ENCODE measurements at regions not wholly inside any gene's neighbourhood (a gene's known extent, or its start where the extent isn't known, plus 50 kb on each side); places are given as distances from the start of the nearest gene placed in this dataset.
"Not testable (repeated sequence)": the region's sequence is repeated elsewhere in the genome, so short reads cannot be mapped to it uniquely, and the experiment has no call there.

DNA sequence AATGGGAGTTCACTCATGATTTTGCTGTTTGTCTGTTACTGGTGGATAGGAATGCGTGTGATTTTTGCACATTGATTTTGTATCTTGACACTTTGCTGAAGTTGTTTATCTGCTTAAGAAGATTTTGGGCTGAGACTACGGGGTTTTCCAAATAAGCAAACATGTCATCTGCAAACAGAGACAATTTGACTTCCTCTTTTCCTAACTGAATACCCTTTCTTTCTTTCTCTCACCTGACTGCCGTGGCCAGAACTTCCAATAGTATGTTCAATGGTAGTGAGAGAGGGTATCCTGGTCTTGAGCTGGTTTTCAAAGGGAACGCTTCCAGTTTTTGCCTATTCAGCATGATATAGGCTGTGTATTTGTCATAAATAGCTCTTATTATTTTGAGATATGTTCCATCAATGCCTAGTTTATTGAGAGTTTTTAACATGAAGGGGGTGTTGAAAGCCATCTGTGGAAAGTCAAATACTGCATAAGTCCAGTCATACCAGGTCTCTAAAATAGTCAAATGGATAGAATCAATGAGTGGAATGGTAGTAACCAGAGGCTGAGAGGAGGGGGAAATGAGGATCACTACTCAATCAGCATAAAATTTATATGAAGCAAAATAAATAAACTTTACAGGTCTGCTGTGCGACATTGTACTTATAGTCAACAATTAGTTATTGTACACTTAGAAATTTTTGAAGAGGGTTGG, 610.4 kb upstream of the ADGRB3 start:
- DNase-seq (ENCODE audit: low read depth) = no peak

DNA sequence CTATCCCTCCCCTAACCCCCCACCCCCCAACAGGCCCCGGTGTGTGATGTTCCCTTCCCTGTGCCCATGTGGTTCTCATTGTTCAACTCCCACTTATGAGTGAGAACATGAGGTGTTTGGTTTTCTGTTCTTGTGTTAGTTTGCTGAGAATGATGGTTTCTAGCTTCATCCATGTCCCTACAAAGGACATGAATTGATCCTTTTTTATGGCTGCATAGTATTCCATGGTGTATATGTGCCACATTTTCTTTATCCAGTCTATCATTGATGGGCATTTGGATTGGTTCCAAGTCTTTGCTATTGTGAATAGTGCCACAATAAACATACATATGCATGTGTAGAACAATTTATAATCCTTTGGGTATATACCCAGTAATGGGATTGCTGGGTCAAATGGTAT, 612.1 kb upstream of the ADGRB3 start:
- DNase-seq (ENCODE audit: low read depth) = not testable (repeated sequence)

DNA sequence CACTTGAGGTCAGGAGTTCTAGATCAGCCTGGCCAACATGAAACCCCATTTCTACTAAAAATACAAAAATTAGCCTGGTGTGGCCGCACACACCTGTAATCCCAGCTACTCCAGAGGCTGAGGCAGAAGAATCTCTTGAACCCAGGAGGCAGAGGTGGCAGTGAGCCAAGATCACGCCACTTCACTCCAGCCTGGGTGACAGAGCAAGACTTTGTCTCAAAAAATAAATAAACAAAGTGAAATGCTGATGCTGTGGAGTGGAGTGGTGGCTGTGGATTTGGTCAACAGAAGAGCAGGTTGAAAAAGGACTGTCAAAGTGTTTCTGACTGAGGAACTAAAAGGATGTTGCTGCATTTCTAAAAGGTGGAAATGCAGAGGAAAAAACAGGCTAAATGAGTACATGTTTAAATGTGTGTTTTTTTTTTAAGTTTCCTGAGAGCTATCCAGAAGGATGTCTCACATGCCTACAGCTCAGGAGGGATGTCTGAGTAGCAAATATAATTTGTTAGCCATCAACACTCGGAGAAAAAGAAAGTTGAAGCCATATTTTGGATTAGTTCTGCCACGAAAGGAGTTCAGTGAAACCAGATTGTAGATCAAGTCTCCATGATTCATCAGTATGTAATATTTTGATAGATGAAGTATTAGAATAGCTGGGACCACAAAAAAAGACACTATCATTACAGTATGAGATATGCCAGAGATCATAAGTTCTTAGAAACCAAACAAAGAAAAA, 621.1 kb upstream of the ADGRB3 start:
- DNase-seq (ENCODE audit: low read depth) = no peak

DNA sequence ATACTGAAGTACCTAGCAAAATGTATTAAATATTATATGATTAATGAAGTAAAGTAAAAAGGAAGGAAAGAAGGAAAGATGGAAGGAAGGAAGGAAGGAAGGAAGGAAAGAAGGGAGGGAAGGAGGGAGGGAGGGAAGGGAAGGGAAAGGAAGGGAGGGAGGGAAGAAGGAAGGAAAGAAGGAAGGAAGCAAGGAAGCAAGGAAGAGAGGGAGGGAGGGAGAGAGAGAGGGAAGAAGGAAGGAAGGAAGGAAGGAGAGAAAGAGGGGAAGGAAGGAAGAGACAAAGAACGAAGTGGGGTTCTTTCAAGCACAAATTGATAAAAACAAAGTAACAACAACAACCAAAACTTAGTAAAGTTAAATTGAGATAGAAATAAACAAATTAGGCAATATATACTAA, 622.3 kb upstream of the ADGRB3 start:
- no peak for DNase-seq (ENCODE audit: low read depth)

DNA sequence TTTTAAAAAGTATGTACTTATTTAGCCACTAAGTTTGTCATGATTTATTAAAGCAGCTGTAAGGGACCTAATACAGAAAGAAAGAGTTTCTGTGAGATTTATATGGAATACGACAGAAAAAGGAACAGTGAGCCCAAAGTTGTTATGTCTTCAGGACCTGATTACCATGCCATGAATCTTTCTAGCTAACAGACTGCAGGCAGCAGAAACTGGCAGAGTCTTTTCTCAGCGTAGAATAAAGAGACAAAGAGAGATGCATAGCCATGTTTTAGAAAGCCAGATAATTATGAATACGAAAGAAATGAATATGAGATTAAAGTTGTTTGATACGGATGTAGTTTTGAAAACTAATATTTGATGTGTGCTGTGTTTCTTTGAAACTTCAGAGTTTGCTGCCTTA, 624.1 kb upstream of the ADGRB3 start:
- no peak for DNase-seq (ENCODE audit: low read depth)

DNA sequence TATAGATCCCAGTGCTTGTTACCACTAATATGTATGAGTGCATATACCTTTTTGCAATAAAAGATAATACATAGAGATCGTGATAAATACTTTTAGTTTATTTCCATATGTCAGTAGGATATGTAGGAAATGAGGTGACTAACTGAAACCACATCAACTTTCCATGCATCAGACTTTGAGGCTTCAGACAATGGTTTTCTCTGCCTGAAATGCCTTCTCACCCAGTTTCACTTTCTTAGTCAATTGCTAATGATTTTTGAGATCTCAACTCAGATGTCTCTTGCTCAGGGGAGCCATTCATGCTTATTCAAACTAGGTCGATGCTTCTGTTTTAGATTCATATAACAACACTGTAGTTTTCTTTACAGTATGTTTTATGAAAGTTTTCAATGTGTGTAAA, 626.6 kb upstream of the ADGRB3 start:
- DNase-seq (ENCODE audit: low read depth) = no peak

DNA sequence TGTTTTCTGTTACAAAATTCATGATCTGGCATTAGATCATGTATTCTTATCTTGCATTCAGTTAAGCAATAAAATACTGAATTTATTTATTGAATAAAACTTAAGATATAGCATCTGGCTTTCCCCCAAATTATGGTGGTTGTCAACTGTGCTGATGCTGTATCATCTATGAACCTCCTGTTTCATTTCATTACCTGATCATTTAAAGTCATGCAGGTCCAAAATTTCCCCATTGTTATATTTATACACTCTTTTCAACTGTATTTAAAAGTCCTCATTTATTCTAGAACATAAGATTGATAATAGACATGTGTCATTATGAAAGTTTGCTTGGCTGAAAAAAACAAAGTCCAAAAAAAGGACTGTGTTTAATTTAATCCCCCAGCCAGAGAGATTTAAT, 627.4 kb upstream of the ADGRB3 start:
- no peak for DNase-seq (ENCODE audit: low read depth)

DNA sequence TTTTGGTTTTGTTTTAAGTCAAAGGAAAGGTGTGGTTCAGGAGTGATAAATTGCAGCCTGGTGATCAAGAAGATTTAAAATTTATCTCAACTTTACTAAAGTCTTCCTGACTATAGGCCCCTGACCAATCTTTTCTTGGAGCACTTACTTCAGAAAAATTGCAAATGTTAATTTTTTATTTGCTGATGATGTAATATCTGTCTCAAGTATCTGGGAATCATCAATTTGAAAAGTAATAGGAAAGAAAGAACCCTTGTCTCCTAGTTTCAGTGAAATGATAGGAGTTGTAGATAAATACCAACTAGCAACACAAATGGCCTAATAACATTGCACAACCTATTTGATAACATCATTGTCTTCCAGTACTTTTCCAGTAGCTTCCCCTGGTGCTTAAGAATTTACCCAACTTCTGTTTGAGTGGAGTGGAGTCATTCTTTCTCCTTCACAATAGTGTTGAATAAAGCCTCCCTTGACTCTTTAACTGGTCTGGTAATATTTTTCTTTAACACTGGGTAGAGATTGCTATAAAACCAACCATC, 648.3 kb upstream of the ADGRB3 start:
- DNase-seq (ENCODE audit: low read depth) = no peak

DNA sequence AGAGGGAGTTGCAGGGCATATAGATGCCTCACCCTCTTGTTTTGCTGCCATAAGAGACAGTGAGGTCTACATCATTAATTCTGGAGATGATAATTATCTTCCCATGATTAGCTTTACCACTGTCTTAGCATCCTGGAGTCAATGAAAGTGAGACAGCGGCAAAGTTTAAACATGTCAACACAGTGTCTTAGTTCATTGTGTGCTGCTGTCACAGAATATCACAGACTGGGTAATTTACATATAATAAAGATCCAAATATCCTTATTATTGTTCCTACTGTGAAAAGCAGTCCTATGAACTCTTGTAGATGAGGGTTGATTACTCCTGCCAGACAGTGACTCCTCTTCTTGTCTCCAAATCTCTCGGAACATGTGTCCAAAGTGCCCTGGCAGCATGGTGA, 658.6 kb upstream of the ADGRB3 start:
- DNase-seq (ENCODE audit: low read depth) = no peak

DNA sequence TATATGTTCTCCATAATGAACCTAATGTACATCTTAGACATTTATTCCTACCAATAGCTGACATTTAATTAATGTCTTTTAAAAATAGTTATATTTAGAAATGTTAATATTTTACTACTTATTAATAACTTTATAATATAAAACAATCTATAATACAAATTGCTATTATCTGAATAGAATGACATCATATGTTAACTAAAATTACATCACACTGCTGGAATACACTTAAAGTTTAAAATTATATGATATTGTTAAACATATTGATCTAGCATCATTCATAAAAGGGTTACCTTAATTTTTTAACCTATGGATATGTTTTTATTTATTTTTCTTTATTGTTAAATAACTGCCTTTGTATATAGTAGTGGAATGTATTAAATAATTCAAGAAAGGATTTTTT, 660.2 kb upstream of the ADGRB3 start:
- no peak for DNase-seq (ENCODE audit: low read depth)

DNA sequence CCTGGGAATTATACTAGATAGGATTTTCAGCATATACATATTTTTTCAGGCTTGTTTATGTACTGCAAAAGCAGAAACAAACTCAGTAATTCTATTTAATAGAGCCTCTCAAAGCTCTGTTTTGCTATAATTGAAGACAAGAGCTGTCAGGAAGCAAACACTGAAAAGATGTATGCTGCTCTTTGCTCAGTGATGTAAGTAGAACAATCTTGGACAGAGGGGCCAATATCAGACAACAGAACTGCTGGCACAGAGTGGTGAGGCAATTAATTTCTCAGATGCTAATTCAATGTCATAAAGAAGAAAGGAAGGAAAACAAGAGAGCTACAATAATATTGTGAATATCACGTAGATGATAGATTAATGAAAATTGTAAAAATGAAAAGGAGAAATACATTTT, 663.3 kb upstream of the ADGRB3 start:
- no peak for DNase-seq (ENCODE audit: low read depth)

DNA sequence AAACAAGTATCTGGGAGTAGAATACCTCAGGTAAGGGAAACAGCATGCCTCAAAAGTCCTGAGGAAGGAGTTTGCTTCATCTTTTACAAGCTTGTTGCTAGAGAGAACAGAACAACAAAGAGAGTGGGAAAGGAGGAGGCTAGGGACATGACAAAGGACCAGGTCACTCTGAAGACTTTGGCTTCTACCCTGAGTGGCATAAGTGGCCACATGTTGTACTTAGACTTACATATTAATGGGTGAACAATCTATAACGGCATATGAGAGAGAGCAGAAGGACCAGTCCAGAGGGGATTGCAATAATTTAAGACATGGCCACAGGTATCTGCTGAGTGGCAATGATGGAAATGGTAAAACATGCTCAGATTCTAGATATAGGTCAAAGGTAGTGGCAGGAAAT, 668.3 kb upstream of the ADGRB3 start:
- no peak for DNase-seq (ENCODE audit: low read depth)

DNA sequence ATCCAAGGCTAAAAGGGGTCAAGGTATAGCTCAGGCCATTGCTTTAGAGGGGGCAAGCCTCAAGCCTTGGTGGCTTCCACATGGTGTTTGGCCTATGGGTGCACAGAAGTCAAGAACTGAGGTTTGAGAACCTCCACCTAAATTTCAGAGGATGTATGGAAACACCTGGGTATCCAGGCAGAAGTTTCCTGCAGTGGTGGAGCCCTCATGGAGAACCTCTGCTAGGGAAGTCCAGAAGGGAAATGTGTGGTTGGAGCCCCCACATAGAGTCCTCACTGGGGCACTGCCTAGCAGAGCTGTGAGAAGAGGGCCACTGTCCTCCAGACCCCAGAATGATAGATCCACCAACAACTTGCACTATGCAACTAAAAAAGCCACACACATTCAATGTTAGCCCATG, 678.7 kb upstream of the ADGRB3 start:
- no peak for DNase-seq (ENCODE audit: low read depth)

DNA sequence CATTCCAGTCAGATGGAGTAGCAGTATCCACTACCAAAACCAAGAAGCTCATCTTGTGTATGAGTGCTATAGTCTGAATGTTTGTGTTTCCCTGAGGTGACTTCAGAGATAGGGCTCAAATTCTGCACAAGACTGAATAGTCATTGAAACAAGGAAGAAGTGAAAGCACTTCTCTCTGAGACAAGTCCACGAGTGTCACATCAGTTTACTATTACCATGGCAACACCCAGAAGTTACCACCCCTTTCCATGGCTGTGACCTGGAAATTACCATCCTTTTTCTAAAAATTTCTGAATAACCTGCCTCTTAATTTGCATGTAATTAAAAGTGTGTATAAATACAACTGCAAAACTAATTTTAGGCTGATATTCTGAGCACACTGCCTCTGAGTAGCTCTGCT, 682.1 kb upstream of the ADGRB3 start:
- DNase-seq (ENCODE audit: low read depth) = no peak

DNA sequence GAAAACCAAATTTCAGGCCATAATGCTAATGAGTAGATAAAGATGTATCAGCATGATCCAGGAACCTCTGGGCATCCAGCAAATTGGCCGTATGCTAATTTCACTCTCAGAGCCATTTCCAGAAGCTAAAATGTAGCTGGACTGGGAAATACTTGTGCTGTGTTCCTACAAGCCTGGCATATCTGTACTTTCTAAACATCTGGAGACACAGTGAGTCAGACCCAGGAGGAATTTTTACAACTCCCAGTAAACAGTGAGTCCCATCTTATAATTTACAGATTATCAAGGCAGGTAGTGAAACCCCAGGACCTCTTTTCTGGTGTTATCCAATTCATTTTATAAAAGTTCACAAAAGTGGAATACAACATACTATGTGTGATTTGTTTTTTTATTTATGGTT, 683.0 kb upstream of the ADGRB3 start:
- DNase-seq (ENCODE audit: low read depth) = no peak

DNA sequence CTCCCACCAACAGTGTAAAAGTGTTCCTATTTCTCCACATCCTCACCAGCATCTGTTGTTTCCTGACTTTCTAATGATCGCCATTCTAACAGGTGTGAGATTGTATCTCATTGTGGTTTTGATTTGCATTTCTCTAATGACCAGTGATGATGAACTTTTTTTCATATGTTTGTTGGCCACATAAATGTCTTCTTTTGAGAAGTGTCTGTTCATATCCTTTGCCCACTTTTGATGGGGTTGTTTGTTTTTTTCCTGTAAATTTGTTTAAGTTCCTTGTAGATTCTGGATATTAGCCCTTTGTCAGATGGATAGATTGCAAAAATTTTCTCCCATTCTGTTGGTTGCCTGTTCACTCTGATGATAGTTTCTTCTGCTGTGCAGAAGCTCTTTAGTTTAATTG, 687.3 kb upstream of the ADGRB3 start:
- not testable (repeated sequence) for DNase-seq (ENCODE audit: low read depth)

DNA sequence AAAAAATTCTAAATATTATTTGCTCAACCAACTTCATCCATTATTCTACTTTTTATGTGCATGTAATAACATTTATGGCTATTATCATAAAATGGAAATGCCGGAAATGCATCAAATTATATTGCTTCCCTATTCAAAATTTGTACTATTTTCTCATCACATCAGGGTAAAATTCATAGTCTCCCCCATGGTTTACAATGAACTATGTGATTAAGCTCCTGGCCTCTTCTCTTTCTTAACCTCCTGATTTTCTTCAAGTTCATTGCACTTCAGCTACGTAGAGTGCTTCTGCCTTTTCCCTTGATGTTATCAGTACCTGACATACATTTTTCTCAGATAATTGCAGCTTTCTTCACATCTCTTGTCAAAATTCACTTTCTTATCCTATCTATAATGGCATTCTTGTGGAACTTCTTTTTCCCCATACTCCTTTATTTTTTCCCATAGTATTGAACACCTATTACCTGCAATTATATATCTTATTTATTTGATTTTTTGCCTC, 699.1 kb upstream of the ADGRB3 start:
- DNase-seq (ENCODE audit: low read depth) = no peak

DNA sequence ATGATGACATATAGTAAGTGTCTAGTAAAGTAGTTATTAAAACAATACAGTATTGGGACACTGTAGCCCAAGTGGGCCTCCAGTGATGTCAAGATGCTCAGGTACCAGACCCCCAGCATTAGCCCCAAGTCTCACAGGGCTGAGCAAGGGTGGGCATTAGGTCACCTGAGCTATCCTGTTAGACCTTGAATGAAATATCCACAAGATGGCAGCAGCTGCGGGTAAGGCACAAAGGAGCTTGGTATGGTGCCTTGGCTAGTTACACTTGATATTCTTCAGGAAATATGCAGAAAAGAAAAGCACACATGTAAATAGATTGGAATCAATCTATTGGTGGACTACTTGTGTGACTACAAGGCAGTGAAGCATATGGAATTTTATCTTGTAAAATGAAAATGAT, 701.8 kb upstream of the ADGRB3 start:
- DNase-seq (ENCODE audit: low read depth) = no peak

DNA sequence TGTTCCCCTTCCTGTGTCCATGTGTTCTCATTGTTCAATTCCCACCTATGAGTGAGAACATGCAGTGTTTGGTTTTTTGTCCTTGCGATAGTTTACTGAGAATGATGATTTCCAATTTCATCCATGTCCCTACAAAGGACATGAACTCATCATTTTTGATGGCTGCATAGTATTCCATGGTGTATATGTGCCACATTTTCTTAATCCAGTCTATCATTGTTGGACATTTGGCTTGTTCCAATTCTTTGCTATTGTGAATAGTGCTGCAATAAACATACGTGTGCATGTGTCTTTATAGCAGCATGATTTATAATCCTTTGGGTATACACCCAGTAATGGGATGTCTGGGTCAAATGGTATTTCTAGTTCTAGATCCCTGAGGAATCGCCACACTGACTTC, 712.5 kb upstream of the ADGRB3 start:
- DNase-seq (ENCODE audit: low read depth) = not testable (repeated sequence)

DNA sequence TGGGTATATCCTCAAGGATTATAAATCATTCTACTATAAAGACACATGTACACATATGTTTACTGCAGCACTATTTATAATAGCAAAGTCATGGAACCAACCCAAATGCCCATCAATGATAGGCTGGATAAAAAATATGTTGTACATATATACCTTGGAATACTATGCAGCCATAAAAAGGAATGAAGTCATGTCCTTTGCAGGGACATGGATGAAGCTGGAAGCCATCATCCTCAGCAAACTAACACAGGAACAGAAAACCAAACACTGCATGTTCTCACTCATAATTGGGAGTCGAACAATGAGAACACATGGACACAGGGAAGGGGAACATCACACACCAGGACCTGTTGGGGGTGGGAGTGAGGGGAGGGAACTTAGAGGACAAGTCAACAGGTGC, 715.0 kb upstream of the ADGRB3 start:
- not testable (repeated sequence) for DNase-seq (ENCODE audit: low read depth)

DNA sequence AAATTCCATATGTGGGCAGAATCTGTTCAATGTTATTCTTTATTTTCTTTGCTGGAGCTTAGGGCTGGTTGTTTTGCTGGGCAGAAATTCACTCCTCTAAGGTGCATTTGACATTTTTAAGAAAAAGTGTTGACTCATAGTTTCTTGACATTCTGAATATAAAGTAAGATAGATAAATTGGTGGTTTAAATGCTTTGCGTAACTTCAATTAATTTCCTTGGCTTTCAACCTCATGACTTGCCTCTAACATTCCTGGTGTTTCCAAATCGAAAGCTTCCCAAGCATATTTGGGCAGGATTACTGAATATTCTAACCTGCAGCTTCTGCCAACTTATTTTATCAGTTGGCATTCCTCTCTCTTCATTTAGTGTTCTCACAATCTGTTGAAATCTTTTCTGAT, 718.7 kb upstream of the ADGRB3 start:
- DNase-seq (ENCODE audit: low read depth) = no peak

DNA sequence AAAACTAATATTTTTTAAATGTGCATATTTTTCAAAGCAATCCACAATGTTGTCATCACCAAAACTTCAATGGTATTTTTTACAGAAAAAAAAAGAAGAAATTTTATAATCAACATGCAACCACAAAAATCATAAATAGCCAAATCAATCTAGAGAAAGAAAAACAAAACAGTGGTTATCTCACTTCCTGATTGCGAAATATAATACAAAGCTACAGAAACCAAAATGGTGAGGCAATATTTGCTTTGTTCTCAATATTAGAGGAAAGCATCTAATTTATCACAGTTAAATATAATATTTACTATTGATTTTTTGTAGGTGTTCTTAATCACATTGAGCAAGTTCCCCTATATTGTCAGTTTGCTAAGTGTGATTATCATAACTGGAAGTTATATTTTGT, 720.7 kb upstream of the ADGRB3 start:
- no peak for DNase-seq (ENCODE audit: low read depth)

DNA sequence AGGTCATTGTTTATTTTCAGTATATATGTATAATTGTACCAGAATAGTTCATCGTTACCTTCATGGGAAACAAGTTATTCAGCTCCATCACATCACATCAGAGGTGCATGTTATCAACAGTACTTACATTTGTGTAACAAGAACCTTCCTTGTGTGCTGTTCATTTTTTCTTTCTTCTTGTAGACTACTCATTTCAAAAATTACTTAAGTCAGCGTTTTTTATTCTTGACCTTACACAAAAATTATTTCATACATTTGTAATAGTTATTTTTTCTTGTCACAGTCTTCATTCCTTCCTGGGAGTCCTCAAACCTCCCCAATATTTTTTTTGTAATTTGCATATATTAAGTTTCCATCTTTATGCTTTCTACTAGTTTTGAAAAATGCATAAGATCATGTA, 725.7 kb upstream of the ADGRB3 start:
- no peak for DNase-seq (ENCODE audit: low read depth)

Data from forelimb muscle (tissue), 1 donor.